ENCODE measurements at regions not wholly inside any gene's neighbourhood (a gene's known extent, or its start where the extent isn't known, plus 50 kb on each side); places are given as distances from the start of the nearest gene placed in this dataset.

GRCh38 chr2:136448986-136449780 is 316.2 kb upstream of the THSD7B start:
- DNase-seq, result no peak

DNA sequence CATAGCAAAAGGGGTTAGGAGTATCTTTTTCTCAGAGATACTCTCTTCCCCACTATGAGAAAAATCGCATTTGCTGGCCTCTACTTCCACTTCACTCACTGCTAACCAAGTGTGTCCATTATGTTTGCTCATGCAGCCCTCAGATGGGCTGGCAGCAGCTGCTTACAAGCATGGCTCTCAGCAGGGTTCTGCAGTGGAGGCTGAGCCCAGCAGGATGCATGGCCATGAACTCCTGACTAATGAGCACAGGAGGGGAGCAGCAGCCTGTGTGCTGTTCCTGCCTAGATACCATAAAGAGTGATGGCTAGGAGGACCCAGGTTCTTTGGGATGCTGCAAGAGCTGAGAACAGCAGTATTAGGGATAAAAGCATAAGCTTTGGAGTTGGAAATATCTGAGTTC is 316.9 kb upstream of the THSD7B start:
- DNase-seq, result no peak

GRCh38 chr2:136444323-136444722 is 321.0 kb upstream of the THSD7B start:
- DNase-seq, result no peak

DNA sequence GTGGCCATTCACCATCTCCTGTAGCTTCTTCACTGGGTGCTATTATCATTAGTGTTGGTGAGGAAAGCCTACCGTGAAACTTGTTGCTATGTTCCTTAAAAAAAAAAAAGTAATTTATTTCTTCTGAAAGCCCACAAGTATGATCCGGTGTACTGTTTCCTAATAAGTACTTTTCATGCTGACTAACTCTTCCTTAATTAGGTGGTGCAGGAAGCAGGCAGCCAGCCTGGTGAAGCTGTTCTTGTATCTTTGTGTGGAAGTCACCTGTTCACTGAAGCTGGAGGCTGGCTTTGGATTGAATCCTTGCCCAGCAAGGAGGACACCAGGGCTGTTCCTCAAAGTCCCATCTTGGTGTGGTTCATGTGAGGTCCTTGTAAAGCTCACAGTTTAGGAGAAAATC is 321.7 kb upstream of the THSD7B start:
- no peak for DNase-seq

- DNase-seq, result no peak
These were observed 323.2 kb upstream of the THSD7B start for GRCh38 chr2:136441979-136442714.

- DNase-seq, result no peak
These were observed 321.2 kb upstream of the CXCR4 start for GRCh38 chr2:136439064-136439676.

GRCh38 chr2:136437461-136437860 is 319.5 kb upstream of the CXCR4 start:
- no peak for DNase-seq

- no peak for DNase-seq
These were observed 319.0 kb upstream of the CXCR4 start for GRCh38 chr2:136436936-136437335.

DNA sequence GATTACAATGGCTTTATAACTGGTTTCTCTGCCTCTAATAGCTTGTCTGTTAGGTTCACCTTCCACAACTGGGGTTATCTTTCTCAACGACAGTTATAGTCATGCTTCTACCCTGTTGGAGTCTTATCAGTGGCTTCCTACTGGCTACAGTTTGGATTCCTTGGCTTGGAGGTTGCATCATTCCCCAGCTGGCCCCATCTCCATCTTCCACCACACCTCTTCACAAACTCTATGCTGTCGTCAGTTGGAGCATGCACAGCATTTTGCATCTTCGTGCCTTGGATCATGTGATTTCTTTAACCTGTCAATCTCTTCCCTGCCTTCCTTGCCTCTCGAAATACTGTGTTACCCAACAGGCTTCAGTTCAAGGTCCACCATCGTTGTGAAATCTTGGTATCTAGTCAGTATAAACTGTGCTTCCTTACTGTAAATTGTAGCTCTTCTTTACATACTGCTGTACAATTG is 316.3 kb upstream of the CXCR4 start:
- DNase-seq, result no peak

DNA sequence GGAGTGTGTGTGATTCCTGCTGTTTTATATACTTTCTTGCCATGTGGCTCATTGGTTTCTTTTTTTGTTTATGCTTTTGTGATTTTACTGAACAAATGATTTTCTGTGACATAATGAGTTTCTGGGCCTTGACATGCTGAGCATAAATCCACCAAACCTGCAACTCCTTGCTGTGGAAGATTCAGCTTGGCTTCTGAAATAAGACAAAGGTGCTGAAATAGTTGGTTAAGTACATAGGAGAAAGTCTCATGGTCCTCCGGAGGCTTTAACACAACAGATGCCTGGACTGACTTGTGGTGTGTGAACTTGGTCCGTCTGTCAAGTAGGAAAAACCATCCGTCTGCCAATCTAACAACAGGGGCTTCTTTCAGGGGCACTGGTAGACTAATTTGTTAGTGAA is 315.3 kb upstream of the CXCR4 start:
- DNase-seq, result no peak

DNA sequence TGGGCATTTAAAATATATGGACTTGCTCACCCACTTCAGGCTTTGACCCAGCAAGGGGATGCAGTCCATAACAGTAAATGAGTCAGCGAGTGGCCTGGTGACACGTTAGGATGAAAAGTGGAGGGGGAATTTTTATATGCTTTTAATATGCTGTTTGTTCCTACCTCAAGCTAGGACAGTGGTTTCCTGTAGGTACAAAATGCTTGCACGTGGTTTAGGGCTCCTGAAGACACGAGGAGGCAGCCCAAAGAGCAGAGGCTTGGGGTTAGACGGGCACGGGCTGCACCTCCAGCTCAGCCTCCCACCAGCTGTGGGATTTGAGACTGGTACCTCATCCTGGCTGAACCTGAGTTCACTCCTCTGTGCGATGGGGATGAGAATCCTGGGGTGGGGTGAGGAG is 306.2 kb upstream of the CXCR4 start:
- DNase-seq, result no peak

- DNase-seq, result peak; percentile 45 to 47
These were observed 305.6 kb upstream of the CXCR4 start for GRCh38 chr2:136423516-136423996.

DNA sequence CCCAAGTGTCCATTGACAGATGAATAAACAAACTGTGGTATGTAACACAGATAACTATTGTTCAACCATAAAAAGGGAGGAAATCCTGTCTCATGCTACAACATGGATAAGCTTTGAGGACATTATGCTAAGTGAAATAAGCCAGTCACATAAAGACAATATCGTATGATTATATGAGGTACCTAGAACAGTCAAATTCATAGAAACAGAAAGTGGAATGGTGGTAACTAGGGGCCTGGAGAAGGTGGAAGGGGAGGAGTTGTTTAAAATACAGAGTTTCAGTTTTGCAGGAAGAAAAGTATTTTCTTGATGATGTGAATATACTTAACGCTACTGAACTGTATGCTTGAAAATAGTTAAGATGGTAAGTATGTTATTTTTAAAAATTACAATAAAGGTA is 304.6 kb upstream of the CXCR4 start:
- DNase-seq, result no peak

DNA sequence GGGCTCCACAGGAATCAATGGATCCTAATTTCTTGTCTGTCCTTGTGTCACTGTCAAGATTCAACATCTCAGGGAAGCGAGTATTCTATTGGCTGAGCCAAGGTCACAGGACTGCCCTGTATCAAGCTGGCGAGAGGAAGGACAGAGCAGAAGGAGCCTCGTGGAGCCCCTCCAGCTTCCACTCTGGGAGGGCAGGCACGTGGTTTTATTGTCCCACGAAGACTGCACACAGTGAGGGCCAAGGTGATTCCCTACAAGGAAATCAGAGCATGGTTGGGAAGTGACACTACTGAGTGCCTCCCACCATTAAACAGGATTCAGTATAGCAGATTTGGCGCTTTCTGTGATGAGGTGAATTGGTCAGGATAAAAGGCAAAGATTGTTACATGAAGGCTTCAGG is 302.4 kb upstream of the CXCR4 start:
- DNase-seq, result no peak

DNA sequence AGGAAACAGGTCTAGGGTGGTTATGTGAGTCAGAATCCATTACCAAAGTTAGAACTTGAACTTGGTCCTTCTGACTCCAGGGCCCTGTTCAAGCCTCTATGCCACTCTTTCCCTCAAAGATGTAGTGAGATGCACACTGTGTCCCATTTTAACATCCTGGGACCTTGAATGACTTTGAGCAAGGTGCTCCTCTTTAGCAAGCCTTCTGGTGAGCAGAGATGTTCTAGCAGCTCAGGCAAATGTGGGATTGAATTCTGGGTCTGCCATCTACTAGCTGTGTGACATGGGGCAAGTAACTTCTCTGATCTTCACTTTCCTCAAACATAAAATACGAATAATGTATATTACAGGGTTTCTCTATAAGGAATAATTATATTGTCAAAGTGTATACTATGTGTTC is 294.0 kb upstream of the CXCR4 start:
- DNase-seq, result no peak

DNA sequence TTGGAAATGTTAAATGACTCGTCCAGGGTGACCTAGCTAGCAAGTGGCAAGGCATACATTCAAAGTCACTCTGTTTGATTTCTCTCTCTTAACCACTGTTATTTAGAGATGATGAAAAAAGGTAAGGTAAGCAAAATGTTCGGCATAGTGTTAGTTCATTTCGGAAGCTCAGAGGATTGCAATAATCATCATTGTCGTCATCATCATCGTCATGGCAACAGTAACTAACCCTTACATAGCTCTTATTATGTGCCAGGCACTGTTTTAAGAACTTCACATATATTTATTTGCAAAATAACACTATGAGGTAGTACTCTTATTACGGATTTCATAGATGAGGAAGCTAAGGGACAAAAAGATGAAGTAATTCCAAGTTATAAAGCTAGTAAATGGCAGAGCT is 292.7 kb upstream of the CXCR4 start:
- no peak for DNase-seq

DNA sequence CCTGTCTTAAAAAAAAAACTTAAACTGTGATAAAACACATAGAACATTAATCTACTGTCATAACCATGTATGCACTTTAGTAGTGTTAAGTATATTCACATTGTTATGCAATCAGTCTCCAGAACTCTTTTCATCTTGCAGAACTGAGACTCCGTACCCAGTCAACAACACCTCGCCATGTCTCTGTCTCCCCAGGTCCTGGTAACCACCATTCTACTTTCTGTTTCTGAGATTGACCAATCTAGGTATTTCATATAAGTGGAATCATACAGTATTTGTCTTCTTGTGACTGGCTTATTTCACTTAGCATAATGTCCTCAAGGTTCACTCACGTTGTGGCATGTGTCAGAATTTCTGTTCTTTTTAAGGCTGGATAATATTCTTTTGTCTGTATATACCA is 290.8 kb upstream of the CXCR4 start:
- DNase-seq, result no peak

GRCh38 chr2:136407952-136408318 is 290.0 kb upstream of the CXCR4 start:
- no peak for DNase-seq

- DNase-seq, result no peak
These were observed 289.4 kb upstream of the CXCR4 start for GRCh38 chr2:136407117-136407951.

- no peak for DNase-seq
These were observed 287.0 kb upstream of the CXCR4 start for GRCh38 chr2:136404925-136405324.

- no peak for DNase-seq
These were observed 286.2 kb upstream of the CXCR4 start for GRCh38 chr2:136404176-136404575.

DNA sequence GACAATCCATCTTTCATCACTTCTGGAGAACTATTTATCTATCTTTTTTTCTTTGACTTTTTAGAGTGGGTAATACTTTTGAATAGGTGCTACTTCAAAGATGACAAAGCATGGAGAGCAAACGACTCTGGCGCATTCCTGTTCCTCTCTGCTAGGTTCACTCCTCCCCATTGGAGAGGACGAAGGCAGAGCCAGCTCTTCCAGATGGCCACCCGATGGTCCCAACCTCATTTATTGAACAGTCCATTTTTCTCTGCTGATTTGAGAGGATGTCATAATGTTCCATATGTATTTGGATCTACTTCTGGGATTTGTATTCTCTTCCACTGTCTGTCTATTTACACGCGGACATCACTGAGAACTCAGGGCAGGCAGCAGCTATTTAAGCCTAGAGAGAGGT is 284.3 kb upstream of the CXCR4 start:
- DNase-seq, result no peak
